GM19397 (cell line): ENCODE measurements at regions not wholly inside any gene's neighbourhood (a gene's known extent, or its start where the extent isn't known, plus 50 kb on each side); places are given as distances from the start of the nearest gene placed in this dataset.

Experiments used
- ATAC-seq: cut with Tn5 transposase; IDR thresholded peaks from one replicate; pipeline ENCODE4 v1.9.1; 2021; ENCODE audit warnings: mild to moderate bottlenecking, moderate library complexity; ENCODE audit not compliant: unreplicated experiment

GRCh38 chr4:36394352-36394903, 113.0 kb downstream of the DTHD1 start:
- no peak for ATAC-seq

DNA sequence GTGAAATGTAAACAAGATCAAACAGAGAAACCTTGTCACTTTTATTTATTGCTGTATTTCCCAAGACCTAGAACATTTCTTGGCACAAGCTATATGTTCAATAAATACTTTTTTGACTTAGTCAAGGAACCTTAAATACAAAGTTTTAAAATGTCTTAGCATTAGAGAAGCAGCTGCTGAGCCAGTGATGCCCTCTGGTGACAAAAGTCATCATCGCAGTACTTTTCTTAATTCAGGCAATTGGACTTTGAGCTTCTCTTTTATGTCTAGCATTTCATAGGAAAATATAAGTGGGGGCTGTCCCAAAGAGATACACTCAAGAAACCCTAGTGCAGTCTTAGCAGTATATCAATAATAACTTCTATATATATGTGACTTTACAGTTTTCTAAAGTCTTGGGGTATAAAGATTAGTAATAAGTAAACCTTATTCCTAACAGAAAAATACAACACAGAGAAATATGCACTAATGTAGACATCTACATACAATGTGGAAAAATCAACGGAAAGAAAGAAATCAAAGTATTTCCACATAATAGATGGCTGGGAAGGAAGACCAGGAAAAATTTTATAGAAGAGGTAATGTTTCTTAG, 118.4 kb downstream of the DTHD1 start:
- ATAC-seq: peak; percentile 70

GRCh38 chr4:36402008-36402758, 120.8 kb downstream of the DTHD1 start:
- no peak for ATAC-seq

- no peak for ATAC-seq
Measured at GRCh38 chr4:36411338-36411737, 129.9 kb downstream of the DTHD1 start.

DNA sequence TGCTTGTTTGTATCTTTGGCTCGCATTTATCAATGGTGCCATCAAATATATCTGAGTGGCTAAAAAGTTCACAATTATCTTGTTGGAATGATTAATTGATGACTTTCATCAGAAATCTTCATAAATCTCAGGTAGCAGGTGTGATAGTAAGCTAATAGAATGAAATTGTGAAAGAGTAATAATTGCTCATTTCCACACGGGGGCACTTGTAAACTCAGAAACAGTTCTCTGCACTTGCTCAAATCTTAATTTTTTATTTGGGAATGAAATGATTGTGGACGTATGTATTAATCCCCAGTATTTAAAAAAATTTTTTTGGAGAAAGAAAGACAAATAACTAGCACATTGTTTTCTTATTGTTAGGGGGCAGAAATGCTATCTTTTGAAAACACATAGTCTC, 132.8 kb downstream of the DTHD1 start:
- ATAC-seq: no peak

- ATAC-seq: no peak
Measured at GRCh38 chr4:36417146-36417545, 135.7 kb downstream of the DTHD1 start.

DNA sequence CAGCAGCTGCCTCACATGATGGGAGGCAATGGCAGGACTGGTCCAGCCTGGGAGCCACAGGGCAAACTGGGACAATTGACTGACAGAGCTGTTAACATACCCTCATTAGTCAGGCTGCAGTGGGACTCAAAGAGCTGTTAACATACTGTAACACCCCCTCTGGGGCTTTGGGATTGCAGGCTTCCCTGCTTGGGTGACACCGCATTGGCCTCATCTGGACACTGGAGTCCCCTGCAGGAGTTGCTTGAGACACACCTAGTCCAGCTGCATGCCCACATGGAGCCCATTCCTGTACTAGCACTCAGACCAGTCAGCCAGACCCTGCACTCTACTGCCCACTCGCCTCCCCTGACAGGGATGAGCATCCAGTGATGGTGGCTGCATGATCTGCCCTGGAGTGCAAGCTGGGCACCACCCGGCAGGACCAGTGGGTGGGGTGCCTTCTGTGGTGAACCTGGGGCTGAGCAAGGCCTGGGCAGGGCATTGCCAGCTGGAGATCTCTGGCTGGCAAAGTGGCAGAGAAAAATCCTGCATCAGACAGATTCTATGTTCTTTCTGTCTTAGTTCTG, 138.8 kb downstream of the DTHD1 start:
- ATAC-seq: no peak

- no peak for ATAC-seq
Measured at GRCh38 chr4:36422607-36423006, 141.2 kb downstream of the DTHD1 start.

DNA sequence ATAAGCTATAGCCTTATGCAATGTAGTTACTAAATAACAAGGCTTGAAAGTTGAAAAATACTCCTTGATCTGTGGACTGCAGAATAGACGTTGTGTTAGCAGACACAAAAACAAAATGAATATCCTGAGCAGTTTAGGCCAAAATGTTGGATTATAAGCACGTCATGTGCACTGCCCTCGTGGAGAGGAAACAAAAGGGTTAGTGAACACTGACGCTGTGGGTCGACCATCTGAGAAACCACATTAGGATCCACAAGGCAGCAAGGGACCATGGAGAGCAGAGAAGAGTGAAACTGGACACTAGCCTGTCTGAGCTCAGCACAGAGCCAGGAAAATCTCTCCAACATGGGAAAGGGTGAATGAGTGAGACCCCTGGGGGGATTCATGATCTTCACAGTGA, 145.3 kb downstream of the DTHD1 start:
- no peak for ATAC-seq

GRCh38 chr4:36427696-36428095, 146.3 kb downstream of the DTHD1 start:
- ATAC-seq: no peak

DNA sequence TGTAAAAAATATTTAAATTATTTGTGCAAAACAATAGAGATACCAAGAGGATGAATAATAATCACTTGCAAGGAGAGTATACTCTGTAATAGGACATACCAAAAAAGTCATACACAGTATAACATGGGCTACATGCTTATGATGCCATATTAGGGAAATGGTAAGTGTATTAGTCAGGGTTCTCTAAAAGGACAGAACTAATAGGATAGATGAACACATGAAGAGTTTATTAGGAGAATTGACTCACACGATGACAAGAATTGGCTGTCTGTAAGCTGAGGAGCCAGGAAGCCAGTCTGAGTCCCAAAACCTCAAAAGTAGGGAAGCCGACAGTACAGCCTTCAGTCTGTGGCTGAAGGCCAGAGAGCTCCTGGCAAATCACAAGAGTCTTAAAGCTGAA, 151.2 kb downstream of the DTHD1 start:
- no peak for ATAC-seq

DNA sequence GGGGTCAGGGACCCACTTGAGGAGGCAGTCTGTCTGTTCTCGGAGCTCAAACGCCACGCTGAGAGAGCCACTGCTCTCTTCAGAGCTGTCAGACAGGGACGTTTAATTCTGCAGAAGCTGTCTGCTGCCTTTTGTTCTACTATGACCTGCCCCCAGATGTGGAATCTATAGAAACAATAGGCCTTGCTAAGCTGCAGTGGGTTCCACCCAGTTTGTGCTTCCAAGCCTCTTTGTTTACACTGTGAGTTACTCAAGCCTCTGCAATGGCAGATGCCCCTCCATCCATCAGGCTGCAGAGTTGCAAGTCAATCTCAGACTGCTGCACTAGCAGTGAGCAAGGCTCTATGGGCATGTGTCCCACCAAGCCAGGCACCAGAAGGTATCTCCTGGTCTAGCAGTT, 158.1 kb downstream of the DTHD1 start:
- no peak for ATAC-seq

DNA sequence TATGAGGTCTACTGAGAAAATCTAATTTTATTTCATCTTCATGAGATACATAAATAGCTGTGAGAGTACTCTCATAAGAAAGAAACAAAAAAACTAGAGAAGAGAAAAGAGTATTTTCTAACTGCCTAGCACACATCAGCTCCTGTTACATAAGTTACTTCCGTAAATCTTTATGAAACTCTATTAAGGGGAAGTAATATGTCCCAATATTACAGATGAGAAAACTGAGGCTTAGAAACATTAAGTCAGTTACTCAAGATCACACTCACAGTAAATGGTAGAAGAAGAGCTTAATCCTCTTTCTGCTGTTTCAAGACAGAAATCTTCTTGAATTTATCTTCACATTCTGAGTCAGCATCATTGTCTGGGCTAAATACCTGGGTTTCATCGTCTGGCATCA, 164.1 kb downstream of the DTHD1 start:
- no peak for ATAC-seq

DNA sequence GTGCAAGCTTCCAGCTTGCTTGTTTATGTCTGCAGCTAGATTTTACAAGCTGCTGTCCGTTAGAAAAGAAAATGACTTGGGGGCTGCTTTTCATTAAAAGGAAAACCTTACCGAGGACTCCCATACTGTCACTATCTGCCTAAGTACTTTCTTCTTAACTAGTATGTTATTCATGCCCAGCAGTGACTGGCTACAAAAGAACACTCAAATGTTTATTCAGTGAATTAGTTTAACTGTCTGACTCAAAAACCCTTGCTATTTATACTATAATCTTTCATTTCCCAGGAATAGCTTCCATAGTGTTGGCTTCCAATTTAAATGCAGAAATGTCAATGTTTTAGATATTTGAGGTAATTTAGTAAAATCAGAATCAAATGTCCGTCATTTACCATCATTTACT, 164.9 kb downstream of the DTHD1 start:
- ATAC-seq: no peak

DNA sequence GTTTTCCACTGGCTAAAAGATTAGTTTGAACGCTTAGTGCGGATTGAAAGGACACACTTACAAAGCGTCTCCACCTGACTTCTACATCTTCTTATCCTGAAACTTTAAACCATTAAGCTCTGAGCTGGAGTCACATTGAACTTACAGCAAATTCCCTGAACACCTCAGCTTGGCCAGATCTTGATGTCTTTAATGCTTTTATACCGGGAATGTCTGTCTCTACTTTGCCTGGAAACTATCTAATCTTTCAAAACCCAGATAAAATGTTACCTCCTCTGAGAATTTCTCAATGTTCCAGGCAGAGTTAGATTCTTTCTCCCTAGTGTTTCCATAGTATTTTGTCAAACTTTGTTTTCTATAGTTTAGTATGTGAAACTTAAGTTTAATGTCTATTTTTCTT, 179.9 kb downstream of the DTHD1 start:
- ATAC-seq: no peak

DNA sequence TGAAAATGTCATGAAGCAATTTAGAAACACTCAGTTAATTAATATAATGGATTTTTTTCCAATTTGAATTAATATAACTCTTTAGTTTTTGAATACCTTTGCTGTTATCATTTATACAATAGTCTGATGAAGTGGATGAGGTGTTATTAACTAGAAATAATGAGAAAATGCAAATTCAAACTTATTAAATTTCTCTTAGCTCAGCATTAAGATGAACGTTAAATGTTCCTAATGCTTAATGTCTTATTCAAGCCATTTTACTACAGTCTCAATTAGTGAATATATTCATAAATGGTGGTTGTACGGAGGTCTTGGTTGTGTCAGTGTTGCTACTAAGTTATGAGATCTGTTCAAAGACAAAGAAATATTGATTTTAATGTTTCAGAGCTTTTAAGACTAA, 186.3 kb downstream of the DTHD1 start:
- no peak for ATAC-seq

GRCh38 chr4:36471903-36472302, 190.5 kb downstream of the DTHD1 start:
- ATAC-seq: no peak

DNA sequence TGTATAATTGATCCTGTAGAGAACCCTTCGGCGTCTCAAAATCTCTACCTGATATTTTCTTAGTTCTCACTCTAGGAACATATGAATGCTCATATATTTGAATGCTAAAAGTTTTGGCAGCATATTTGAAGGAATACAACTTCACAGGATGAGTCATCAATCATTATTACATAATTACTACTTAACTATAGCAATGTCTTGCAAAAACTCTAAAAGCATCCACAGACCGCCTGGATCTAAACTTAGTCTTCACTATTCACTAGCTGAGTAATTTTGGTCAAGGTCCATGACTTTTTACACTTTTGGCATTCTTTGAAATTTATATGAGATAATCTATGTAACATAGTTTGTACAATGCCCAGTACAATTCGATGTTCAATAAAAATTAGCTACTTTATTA, 194.7 kb downstream of the DTHD1 start:
- no peak for ATAC-seq

GRCh38 chr4:36477861-36478260, 196.4 kb downstream of the DTHD1 start:
- no peak for ATAC-seq

DNA sequence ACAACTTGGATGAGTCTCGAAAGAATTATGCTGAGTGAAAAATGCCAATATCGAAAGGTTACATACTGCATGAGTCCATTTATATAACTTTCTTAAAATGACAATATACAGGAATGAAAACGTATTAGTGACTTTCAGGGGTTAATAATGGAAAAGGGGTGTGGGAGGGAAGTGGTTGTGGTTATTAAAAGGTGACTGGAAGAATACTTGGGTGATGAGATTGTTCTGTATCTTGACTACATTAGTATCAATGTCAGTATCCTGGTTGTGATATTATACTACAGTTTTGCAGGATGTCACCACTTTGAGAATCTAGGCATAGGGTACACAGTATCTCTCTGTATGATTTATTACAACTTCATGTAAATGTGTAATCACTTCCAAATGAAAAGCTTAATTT, 204.5 kb downstream of the DTHD1 start:
- ATAC-seq: no peak

GRCh38 chr4:36489798-36490197, 208.4 kb downstream of the DTHD1 start:
- no peak for ATAC-seq

GRCh38 chr4:36492041-36492440, 210.6 kb downstream of the DTHD1 start:
- no peak for ATAC-seq
